CD4-positive, alpha-beta T cell treated with Interleukin-17A for 4 hours (primary cell): ENCODE measurements at regions not wholly inside any gene's neighbourhood (a gene's known extent, or its start where the extent isn't known, plus 50 kb on each side); places are given as distances from the start of the nearest gene placed in this dataset.
"Not testable (repeated sequence)": the region's sequence is repeated elsewhere in the genome, so short reads cannot be mapped to it uniquely, and the experiment has no call there.

Experiments used
- DNase-seq: peaks from one replicate; pipeline ENCODE4 v3.0.0-alpha.2; 2020; ENCODE audit warnings: mixed read lengths

DNA sequence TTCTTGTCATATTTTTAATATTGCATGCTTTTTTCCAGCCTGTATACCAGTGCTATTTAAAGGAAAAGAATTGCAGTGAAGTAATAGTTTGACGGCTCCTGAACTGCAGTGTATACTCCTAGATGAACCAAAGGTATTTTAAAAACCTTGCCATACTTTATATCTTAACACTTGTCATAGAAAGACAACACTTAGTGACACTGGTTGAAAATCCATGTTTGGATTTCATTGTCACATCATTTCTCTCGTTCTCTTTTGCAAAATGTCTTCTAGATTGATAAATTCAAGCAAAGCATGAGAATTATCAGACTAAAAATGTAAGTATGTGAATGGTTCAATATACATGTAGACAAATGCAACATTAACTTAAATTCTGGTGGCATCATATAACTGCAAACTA, 1293.9 kb downstream of the PCDH9 start:
- DNase-seq = no peak

DNA sequence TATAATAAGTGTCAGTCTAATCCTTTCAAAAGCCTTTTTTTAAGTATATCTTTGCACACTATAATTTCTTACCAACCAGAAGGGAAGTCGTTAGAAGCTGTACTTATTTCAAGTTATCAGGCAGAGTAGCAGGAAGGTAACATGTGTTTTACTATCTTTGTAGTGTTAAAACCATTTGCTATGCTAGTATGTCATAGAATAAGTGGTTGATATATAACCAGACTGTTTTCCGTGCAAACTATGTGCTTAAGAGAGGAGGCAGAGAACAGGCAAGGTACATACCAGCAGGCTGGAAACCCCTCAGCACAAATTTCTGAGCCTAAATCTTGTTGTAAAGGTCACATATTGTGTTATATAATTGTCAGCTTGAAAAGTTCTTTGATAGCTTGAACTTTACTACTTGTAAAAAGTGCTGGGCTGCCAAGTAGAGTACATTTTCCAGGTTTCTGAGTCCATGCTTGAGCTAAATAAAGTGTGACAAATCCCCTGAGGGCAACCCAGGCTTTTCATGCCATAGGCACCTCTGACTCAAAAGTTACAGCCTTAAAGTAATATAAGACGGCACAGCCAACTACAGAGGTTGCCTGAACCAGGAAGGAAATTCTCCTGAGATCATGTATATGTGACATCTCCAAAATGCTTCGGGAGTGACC, 1297.4 kb downstream of the PCDH9 start:
- DNase-seq = no peak

DNA sequence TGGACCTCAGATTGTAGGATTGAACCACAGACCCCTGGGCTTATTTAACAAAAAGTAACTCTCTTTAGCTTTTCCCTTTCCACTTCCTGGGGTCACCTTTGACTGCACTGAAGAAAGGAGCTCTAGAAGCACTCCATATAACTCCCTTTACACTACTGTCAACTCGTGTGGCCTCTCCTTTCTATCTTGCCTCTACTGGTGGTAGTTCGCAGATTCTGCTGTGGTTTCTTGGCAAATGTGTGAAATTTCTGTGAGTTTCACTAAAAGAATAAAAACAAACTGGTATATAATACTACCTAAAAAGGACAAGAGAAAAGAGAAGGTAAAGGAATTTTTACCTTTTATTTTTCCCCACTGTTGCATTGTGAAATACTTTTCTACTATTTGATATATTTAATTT, 1298.1 kb downstream of the PCDH9 start:
- no peak for DNase-seq

DNA sequence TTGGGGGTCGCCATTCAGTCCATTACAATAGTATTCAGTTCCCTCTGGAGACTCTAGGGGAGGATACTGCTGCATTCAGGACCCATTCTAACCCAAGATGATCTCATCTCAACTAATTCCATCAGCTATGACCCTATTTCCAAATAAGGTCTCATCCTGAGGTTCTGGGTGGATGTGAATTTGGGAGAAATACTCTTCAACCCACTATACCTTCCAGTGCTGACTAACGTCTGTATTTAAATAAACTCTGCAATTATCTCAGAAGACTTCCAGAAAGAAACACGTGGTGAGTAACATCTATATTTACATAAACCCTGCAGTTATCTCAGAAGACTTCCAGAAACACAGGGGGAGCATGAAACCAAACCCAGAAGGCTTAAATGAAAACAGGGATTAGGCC, 1300.7 kb downstream of the PCDH9 start:
- no peak for DNase-seq

DNA sequence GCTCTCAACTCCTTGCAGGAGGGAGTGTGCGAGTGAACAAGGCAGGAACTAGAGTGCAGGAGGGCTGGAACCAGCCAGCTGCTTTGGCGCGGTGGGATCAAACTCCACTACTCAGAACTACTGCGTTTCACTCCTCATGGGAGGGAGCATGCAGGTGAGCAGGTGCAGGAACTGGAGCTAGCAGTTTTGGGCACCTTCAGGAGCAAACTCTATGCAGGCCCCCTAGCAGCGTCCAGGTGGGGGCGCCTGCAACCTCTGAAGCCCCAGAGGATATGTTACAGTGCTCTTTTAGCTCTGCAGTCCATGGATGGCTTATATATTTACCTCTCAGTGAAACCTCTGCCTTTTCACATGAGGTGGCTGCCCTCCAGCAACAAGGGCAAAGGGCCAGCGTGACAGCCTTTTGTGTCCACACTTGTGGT, 1303.4 kb downstream of the PCDH9 start:
- no peak for DNase-seq

DNA sequence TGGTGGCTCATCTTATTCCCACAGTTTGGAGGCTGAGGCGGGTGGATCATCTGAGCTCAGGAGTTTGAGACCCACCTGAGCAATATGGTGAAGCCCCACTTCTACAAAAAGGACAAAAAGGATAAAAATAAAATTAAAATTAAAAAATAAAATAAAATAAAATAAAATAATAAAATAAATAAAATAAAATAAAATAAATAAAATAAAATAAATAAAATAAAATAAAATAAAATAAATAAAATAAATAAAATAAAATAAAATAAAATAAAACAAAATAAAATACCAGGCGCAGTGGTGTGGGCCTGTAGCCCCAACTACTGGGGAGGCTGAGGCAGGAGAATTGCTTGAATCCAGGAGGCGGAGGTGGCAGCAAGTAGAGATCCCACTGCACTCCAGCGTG, 1307.3 kb downstream of the PCDH9 start:
- DNase-seq = not testable (repeated sequence)

DNA sequence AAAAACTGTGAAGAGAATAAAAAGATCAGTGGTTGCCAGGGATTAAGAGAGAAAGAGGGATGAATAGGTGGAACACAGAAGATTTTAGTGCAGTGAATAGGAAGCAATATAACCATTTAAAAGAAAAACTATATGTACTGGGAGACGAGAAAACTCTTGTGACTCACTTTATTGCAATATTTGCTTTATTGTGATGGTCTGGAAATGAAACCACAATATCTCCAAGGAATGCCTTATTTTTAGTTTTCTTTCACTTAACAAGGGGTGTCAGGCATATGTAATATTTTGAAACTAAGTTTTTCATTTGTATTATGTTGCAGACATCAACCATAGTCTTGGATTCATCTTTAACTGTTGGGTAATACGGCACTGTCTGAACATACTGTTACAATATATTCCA, 1308.2 kb downstream of the PCDH9 start:
- DNase-seq = no peak

DNA sequence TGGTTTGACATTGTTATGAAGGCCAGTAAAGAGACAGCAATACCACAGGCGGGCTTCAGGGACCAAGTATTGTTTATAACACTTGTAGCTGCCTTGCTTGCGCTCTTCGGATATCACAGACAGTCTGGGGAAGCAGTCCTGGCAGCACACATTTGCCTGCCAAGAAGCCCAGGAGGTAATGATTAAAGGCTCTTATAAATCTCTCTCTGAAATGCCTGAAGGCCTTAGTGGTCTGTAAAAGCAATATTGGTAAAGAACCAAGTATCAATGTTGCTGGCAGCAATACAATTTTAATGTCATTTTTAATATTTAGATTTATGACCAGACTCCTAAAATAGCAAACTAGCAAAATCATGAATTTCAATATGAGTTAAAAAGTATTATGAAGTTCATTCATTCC, 1312.4 kb downstream of the PCDH9 start:
- no peak for DNase-seq

DNA sequence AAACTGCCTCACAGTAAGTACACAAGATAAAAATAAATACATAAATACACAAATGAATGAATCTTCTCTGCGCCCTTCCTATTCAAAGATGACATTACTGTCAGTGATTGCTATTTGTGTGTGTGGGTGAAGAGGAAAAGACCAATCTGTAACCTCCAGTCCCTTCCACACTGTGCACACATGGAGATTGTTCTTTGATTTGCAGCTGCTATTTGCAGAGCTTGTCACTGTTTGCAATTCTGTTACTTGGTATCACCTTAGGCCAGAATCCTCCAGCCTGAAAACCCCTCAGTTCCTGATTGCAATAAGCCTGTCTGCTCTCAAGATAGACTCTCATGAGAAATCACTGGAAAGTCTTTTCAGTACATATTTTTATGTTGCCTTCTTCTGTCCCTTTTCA, 1314.9 kb downstream of the PCDH9 start:
- no peak for DNase-seq

DNA sequence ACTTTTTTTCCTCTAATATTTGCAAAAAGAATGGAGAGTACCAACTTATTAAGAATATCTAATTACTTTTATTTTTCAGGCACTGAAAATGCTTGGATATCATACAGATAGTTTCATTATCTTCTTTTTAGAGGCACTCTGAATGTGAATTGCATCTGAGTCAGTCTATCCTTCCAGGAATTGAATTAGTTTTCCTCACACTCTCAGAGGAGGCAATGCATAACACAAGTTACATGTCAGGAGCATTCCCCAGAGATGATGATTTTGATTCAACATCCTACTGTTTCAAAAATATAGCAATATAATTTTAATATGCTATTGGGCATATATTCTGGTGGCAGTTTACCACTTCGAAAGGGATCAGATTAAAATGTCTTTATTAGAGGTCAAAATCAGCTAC, 1315.4 kb downstream of the PCDH9 start:
- DNase-seq = no peak

DNA sequence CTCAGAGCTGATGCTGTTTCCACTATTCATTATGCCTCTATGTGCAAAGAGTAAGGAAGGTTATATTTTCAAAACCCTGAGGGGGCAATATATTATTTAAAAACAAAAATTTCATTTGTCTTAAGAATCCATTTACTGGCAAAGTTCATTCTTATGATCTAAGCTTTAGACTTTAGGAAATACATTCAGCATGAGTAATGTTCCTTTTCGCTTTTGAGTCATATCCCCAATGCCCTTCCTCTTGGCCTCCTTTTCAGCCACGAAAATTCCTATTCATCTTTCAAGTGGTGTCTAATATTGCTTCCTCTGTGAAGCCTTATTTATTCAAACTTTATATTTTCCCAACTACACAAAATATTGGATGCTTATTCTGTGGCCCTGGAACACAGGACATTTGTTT, 1317.0 kb downstream of the PCDH9 start:
- DNase-seq = no peak

DNA sequence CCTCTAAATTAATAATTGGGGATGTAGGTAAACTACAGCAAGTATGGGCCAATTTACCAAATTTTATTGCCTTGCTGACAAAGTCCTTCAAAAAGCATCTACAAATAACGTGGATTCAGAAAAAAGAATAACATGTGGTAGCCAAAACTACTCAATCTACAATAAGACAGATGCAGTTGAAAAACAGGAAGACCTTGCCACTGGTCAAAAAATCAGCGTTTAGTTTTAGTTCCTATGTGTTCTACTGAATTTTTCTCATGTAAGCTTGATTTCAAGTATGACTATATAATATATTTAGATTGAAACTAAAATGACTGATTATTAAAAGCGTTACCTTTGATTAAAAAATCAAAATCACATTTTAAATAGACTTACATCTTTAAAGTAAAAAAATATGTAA, 1317.6 kb downstream of the PCDH9 start:
- no peak for DNase-seq

DNA sequence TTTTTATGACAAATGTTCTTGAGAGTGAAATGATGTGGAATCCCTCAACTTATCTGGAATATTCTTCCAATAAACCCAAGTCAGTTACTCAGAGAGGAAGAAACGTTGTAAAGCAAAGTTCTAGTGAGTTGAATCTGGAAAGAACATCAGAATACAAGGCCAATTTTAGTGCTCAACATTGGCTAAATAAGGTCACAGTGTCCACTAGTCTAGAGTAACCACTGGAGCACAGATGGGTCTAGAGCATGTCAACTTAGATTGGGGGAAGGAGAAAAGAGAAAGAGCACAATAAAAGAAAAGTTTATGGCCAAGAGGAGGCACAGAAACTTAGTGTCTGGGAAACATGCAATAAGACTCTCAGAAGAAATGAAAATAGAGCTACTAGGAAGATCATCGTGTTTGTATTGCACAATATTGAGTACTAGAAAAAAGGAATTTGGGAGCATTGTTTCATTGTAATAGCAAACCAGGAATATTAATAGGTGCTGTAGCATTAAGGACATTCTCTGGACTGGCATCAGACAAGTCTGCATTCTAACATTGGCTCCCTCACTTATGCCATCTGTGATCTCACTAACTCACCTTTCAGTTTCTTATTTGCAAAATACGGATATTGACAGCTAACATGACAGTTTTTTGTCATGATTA, 1318.5 kb downstream of the PCDH9 start:
- DNase-seq = no peak

DNA sequence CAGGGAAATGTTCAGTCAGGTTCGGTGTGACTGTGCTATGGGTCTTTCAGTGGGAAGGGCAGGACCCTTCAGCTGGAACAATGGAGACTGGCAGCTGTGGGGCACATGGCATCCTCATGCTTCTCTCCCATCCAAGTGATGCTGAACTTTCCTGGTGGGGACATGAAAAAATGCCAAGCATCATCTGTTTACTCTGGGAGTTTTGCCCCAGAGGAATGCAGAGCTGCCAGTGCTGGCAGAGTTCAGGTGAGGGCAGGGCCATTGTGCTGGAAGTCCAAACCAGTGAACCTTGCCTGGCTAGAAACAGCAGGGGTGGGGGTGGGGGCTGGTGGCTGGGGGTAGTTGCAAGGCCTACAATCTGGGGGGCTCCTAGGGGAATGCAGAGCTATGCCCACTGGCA, 1320.6 kb downstream of the PCDH9 start:
- DNase-seq = no peak

DNA sequence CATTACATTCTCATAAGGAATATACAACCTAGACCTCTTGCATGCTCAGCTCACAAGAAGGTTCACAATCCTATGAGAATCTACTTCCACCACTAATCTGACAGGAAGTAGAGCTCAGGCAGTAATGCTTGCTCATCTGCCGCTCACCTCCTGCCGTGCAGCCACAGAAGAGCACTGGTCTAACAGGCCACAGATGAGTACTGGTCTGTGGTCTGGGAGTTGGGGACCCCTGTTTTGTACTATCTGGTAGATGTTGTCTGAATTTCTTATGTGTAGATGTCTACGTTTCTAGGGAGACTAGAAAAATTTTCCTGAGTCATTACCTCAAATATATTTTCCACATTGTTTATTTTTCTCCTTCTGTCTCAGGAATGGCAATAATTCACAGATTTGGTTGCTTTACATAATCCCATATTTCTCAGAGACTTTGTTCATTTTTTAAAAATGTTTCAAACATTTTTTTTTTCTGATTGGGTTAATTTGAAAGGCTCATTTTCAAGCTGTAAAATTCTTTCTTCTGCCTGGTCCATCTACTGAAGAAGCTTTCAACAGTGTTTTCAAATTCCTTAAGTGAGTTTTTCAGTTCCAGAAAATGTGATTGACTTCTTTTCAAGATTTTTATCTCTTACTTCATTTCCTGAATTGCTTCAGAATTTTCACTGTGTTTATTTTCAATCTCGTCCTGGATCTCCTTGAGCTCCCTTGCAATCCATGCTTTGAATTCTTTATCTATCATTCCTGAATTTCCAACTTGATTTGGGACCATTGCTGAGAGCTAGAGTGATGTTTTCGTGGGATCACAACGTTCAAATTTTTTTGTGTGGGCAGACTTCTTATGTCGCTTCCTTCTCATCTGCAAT, 1322.2 kb downstream of the PCDH9 start:
- DNase-seq = no peak

DNA sequence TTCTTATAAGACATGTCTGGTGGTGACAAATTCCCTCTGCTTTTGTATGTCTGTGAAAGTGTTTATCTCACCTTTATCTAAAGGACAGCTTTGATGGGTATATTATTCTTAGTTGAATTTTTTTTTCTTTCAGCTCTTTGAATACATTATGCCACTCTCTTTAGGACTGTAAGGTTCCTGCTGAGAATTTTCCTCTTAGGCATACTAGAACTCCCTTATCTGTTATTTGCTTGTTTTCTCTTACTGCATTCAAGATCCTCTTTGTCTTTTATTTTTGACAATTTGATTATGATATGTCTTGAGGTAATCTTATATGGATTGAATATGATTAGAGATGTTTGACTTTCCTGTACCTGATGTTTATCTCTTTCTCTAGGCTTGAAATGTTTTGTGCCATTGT, 1328.4 kb downstream of the PCDH9 start:
- DNase-seq = no peak

DNA sequence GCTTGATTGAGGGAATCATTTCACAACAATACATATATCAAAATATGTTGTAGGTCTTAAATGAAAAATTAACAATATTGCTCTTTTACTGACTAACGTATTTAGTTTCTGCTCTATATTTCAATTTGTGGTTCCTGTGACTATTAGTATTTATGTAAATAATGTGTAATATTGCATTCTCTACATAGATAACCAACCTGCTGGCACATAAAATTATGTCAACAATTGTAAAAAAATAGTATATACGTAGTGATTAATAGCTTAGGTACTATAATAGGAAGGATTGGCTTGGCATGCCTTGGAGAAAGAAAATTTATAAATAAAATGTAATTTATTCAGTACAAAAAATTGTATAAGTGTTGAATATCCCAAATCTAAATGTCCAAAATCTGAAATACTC, 1336.1 kb downstream of the PCDH9 start:
- no peak for DNase-seq

DNA sequence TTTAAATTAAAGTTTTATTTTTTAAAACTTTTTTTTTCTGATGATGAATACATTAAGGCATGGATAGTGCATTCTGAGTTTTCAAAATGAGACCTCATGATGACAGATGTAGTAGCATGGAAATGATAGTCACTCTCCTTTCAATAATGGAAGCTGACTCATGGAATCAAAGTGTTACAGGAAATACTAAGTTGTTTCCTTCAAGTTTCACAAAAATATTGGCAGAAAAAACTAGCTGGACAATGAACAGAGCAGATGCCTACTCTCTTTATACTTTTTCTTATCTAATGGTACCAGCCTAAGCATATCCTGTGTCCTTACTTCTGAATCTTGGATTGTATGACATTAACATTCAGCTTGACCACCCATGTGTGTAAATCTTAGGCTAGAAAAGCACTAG, 1337.3 kb downstream of the PCDH9 start:
- DNase-seq = no peak

DNA sequence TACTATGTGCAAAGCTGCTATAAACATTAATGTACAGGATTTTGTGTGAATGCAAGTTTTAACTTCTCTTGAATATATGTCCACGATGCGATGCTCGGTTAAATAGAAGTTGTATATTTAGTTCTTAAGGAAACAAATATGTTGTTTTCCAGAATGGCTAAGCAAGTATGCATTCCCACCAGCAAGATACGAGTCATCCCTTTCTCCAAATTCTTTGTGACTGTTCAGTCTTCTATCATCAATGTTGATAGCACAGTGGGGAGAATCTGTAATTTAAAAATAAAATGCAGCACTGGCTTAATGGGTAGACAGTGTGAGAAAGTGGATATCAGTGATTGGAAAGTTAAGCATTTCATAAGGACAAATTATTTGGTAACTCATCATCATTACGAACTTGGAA, 1340.8 kb downstream of the PCDH9 start:
- no peak for DNase-seq

DNA sequence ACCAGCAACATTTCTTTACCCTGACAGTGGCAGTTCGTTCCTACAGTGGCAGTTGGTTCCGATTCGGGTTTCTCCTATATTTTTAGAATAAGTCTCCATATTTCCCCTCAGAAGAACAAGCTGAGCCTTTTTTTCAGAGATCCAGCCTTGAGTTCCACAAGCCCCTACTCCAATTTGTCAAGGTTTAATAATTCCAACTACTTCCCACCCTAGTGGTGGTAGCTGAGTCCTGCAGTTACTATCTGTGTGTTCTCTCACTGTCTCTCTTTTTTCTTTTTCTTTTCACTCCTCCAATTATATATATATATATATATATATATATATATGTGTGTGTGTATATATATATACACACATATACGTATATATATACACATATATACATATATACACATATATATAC, 1347.3 kb downstream of the PCDH9 start:
- no peak for DNase-seq

DNA sequence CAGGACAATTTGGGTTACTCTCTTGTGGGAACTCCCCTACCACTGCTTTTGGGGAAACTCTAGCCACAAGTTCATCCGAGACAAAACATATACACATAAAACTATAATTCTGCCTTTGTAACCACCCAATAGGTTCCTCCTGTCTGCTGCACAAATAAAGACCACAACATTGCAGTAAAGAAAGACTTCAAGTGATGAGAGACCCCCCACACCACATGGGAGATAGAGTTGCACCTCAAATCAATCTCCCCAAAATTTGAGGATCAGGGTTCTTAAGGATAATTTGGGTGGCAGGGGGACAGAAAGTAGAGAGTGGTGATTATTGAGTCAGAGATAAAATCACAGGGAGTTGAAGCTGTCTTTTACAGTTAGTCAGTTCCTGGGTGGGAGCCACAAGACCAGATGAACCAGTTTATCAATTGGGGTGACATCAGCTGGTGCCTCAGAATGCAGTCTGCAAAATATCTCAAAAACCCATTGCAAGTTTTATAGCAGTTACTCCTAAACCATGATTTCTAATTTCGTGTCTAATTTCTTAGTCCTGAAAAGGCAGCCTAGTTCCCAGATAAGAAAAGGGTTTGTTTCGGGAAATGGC, 1348.5 kb downstream of the PCDH9 start:
- no peak for DNase-seq

DNA sequence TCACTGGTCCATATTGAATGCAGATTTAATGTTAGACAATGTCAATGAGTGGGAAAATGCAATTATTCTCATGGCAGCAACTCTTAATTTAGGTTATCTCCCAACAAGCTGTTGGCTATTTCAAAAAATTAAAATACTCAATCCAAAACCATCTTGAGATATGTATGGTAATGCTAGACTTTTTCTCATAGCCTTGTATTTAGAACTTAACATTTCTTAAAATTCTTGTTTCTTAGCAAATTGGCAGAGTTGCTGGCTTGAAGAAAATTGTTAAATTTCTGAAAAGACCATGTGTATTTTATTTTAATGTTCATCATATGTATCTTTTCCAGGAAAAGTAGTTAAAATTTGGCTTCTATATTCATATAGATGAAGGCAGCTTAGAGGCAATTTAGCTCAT, 1355.1 kb downstream of the PCDH9 start:
- no peak for DNase-seq

DNA sequence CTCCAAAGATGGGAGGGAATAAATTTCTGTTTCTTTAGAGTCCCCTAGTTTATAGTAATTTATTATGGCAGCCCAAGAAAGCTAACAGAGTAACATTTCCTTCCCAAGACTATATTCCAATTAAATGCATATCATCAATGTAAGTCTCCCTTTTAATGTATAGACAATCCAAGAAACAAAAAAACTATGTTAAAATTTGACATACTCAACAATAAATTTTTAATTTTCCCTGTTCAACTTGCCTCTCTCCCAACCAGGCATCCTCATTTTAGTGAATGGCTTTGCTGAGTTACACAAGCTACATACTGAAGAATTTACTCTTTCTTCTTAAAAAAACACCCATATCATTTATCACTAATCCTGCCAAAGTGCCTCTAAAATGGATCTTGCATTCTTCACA, 1357.7 kb downstream of the PCDH9 start:
- DNase-seq = no peak

DNA sequence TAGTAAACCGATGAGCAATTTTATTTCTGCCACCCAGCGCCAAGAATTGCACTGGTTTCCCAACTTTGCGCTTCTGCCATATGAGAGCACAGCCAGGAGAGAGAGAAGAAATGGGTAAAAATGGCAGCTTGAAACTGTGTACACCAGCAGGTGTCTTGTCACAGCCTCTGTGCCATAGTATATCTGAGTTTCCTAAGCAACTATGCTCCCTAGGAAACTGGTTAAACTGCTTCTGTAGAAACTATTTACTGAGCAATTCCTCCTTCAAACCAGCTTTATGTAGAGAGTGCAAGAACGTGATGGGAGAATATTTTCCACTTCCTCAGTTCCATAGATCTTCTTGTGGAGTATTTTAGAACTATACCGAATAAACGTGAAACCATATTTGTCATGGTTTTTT, 1361.3 kb downstream of the PCDH9 start:
- no peak for DNase-seq
